Panc1 (cell line): ENCODE measurements at regions not wholly inside any gene's neighbourhood (a gene's known extent, or its start where the extent isn't known, plus 50 kb on each side); places are given as distances from the start of the nearest gene placed in this dataset.

Experiments used
- POLR2AphosphoS5 ChIP-seq: IDR thresholded peaks from 2 replicates; pipeline ENCODE4 v1.6.1; 2012; ENCODE audit warnings: mild to moderate bottlenecking, low read depth, low read length, moderate library complexity
- TCF7L2 ChIP-seq: IDR thresholded peaks from 2 replicates; pipeline ENCODE4 v1.6.1; 2011; ENCODE audit warnings: mild to moderate bottlenecking, low read depth, low read length, inconsistent platforms
- TF ChIP-seq, protein P1 (sequence below), 2 experiments: IDR thresholded peaks; 2 replicates each; pipeline ENCODE4 v1.6.1; 2011 to 2012; ENCODE audit warnings: low read depth in 2 of 2, control low read depth in 1 of 2, low read length in 1 of 2, mild to moderate bottlenecking in 1 of 2, moderate library complexity in 1 of 2; ENCODE audit not compliant: insufficient read depth in 1 of 2
- TF ChIP-seq, protein P2 (sequence below): fragments of 450-650 bp; IDR thresholded peaks from 2 replicates; pipeline ENCODE4 v1.5.1; 2017; ENCODE audit warnings: mild to moderate bottlenecking

DNA sequence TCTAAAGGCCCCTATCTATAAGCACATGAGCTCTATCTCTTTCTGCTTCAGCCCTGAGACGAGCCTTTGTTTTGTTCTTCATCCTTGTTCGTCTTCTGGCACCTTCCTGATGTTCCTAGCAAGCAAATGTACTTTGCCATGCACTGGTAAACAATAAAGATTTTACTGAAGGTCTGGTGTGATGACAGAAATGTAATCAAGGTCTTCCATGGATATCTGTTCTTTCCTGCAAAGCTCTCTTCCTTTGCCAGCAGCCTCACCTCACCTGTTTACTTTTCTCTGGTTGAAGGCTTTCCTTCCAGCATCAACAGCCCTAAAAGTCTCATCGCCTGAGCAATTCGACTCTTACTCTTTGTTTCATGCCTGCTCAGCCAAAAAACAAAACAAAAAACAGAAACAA is 330.3 kb downstream of the PCNX1 start:
- no peak for TF ChIP-seq POLR2AphosphoS5
- TF ChIP-seq, protein P1, sequence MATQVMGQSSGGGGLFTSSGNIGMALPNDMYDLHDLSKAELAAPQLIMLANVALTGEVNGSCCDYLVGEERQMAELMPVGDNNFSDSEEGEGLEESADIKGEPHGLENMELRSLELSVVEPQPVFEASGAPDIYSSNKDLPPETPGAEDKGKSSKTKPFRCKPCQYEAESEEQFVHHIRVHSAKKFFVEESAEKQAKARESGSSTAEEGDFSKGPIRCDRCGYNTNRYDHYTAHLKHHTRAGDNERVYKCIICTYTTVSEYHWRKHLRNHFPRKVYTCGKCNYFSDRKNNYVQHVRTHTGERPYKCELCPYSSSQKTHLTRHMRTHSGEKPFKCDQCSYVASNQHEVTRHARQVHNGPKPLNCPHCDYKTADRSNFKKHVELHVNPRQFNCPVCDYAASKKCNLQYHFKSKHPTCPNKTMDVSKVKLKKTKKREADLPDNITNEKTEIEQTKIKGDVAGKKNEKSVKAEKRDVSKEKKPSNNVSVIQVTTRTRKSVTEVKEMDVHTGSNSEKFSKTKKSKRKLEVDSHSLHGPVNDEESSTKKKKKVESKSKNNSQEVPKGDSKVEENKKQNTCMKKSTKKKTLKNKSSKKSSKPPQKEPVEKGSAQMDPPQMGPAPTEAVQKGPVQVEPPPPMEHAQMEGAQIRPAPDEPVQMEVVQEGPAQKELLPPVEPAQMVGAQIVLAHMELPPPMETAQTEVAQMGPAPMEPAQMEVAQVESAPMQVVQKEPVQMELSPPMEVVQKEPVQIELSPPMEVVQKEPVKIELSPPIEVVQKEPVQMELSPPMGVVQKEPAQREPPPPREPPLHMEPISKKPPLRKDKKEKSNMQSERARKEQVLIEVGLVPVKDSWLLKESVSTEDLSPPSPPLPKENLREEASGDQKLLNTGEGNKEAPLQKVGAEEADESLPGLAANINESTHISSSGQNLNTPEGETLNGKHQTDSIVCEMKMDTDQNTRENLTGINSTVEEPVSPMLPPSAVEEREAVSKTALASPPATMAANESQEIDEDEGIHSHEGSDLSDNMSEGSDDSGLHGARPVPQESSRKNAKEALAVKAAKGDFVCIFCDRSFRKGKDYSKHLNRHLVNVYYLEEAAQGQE (IDR thresholded peaks at IDR 0.05; ENCODE audit: insufficient read depth in 1 of 2, low read depth in 2 of 2, low read length in 1 of 2) = no peak
- TF ChIP-seq, protein P2, sequence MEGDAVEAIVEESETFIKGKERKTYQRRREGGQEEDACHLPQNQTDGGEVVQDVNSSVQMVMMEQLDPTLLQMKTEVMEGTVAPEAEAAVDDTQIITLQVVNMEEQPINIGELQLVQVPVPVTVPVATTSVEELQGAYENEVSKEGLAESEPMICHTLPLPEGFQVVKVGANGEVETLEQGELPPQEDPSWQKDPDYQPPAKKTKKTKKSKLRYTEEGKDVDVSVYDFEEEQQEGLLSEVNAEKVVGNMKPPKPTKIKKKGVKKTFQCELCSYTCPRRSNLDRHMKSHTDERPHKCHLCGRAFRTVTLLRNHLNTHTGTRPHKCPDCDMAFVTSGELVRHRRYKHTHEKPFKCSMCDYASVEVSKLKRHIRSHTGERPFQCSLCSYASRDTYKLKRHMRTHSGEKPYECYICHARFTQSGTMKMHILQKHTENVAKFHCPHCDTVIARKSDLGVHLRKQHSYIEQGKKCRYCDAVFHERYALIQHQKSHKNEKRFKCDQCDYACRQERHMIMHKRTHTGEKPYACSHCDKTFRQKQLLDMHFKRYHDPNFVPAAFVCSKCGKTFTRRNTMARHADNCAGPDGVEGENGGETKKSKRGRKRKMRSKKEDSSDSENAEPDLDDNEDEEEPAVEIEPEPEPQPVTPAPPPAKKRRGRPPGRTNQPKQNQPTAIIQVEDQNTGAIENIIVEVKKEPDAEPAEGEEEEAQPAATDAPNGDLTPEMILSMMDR = no peak
- no peak for TF ChIP-seq TCF7L2
